GM18868 (cell line): ENCODE measurements at regions not wholly inside any gene's neighbourhood (a gene's known extent, or its start where the extent isn't known, plus 50 kb on each side); places are given as distances from the start of the nearest gene placed in this dataset.
"Not testable (repeated sequence)": the region's sequence is repeated elsewhere in the genome, so short reads cannot be mapped to it uniquely, and the experiment has no call there.

Source experiments
- ATAC-seq: cut with Tn5 transposase; IDR thresholded peaks from one replicate; pipeline ENCODE4 v1.9.1; 2021; ENCODE audit warnings: mild to moderate bottlenecking, moderate library complexity; ENCODE audit not compliant: unreplicated experiment

- ATAC-seq = peak; percentile 82
Measured at GRCh38 chr2:113551637-113552318, 53.3 kb downstream of the FOXD4L1 start.

GRCh38 chr2:113559820-113560219 is 61.4 kb downstream of the FOXD4L1 start:
- not testable (repeated sequence) for ATAC-seq

GRCh38 chr2:113562662-113563061 is 64.2 kb downstream of the FOXD4L1 start:
- not testable (repeated sequence) for ATAC-seq

- not testable (repeated sequence) for ATAC-seq
Measured at GRCh38 chr2:113566674-113567480, 60.2 kb upstream of the RABL2A start.

GRCh38 chr2:113567481-113567849 is 59.6 kb upstream of the RABL2A start:
- not testable (repeated sequence) for ATAC-seq

GRCh38 chr2:113568231-113568630 is 58.8 kb upstream of the RABL2A start:
- ATAC-seq = not testable (repeated sequence)

- not testable (repeated sequence) for ATAC-seq
Measured at GRCh38 chr2:113570082-113570481, 57.0 kb upstream of the RABL2A start.

- ATAC-seq = not testable (repeated sequence)
Measured at GRCh38 chr2:113570509-113571009, 56.5 kb upstream of the RABL2A start.

- not testable (repeated sequence) for ATAC-seq
Measured at GRCh38 chr2:113571482-113572068, 55.5 kb upstream of the RABL2A start.

- not testable (repeated sequence) for ATAC-seq
Measured at GRCh38 chr2:113575721-113576120, 51.3 kb upstream of the RABL2A start.

- ATAC-seq = not testable (repeated sequence)
Measured at GRCh38 chr2:113576353-113576752, 50.7 kb upstream of the RABL2A start.
